GM19438 (cell line): ENCODE measurements at regions not wholly inside any gene's neighbourhood (a gene's known extent, or its start where the extent isn't known, plus 50 kb on each side); places are given as distances from the start of the nearest gene placed in this dataset.
"Not testable (repeated sequence)": the region's sequence is repeated elsewhere in the genome, so short reads cannot be mapped to it uniquely, and the experiment has no call there.

ENCODE experiments used
- ATAC-seq: cut with Tn5 transposase; IDR thresholded peaks from one replicate; pipeline ENCODE4 v1.9.1; 2021; ENCODE audit warnings: low read depth; ENCODE audit not compliant: unreplicated experiment

- no peak for ATAC-seq
These were observed 223.1 kb upstream of the AKR1E2 start for GRCh38 chr10:4602764-4603491.

- ATAC-seq, result no peak
These were observed 226.5 kb upstream of the AKR1E2 start for GRCh38 chr10:4599471-4599870.

GRCh38 chr10:4597898-4598297, 228.1 kb upstream of the AKR1E2 start:
- ATAC-seq, result not testable (repeated sequence)

GRCh38 chr10:4596951-4597350, 229.1 kb upstream of the AKR1E2 start:
- ATAC-seq, result no peak

- no peak for ATAC-seq
These were observed 230.2 kb upstream of the AKR1E2 start for GRCh38 chr10:4595719-4596319.

GRCh38 chr10:4590807-4591206, 235.2 kb upstream of the AKR1E2 start:
- no peak for ATAC-seq

GRCh38 chr10:4588824-4589223, 237.2 kb upstream of the AKR1E2 start:
- no peak for ATAC-seq

GRCh38 chr10:4587466-4587865, 238.5 kb upstream of the AKR1E2 start:
- ATAC-seq, result no peak

- no peak for ATAC-seq
These were observed 239.2 kb upstream of the AKR1E2 start for GRCh38 chr10:4586776-4587175.

- ATAC-seq, result no peak
These were observed 244.1 kb upstream of the AKR1E2 start for GRCh38 chr10:4581929-4582328.

- no peak for ATAC-seq
These were observed 246.2 kb upstream of the AKR1E2 start for GRCh38 chr10:4579844-4580243.

- no peak for ATAC-seq
These were observed 249.8 kb upstream of the AKR1E2 start for GRCh38 chr10:4576206-4576605.

GRCh38 chr10:4569151-4569550, 256.9 kb upstream of the AKR1E2 start:
- ATAC-seq, result no peak

GRCh38 chr10:4568731-4569130, 257.3 kb upstream of the AKR1E2 start:
- no peak for ATAC-seq

- ATAC-seq, result no peak
These were observed 257.9 kb upstream of the AKR1E2 start for GRCh38 chr10:4568086-4568485.

GRCh38 chr10:4567637-4568036, 258.4 kb upstream of the AKR1E2 start:
- no peak for ATAC-seq

GRCh38 chr10:4566011-4566410, 260.0 kb upstream of the AKR1E2 start:
- ATAC-seq, result no peak

GRCh38 chr10:4561296-4561695, 264.7 kb upstream of the AKR1E2 start:
- no peak for ATAC-seq

- no peak for ATAC-seq
These were observed 268.5 kb upstream of the AKR1E2 start for GRCh38 chr10:4557469-4557868.

- no peak for ATAC-seq
These were observed 269.5 kb upstream of the AKR1E2 start for GRCh38 chr10:4556527-4556926.

GRCh38 chr10:4555920-4556319, 270.1 kb upstream of the AKR1E2 start:
- ATAC-seq, result no peak

- no peak for ATAC-seq
These were observed 276.8 kb upstream of the AKR1E2 start for GRCh38 chr10:4549139-4549653.
